Smooth muscle cell (in vitro differentiated cells): ENCODE measurements at regions not wholly inside any gene's neighbourhood (a gene's known extent, or its start where the extent isn't known, plus 50 kb on each side); places are given as distances from the start of the nearest gene placed in this dataset.

Source experiments
- DNase-seq: peaks from one replicate; lab custom pipeline; 2025; ENCODE audit not compliant: unreplicated experiment; lab: John Stamatoyannopoulos, UW
- H2AFZ ChIP-seq: fragments of 200-600 bp; sonication (generic); 2 replicates; pipeline ENCODE4 v1.6.0; 2016; ENCODE audit warnings: antibody characterized with exemption, low read depth, mild to moderate bottlenecking
- H3F3A ChIP-seq: fragments of 200-600 bp; sonication (generic); 2 replicates; pipeline ENCODE4 v1.6.0; 2017; ENCODE audit warnings: antibody characterized with exemption, low read depth
- H3K27ac ChIP-seq: fragments of 200-600 bp; sonication (generic); 2 replicates; pipeline ENCODE4 v1.5.1; 2016; ENCODE audit warnings: low read depth, mild to moderate bottlenecking
- H3K27me3 ChIP-seq: fragments of 200-600 bp; sonication (generic); 2 replicates; pipeline ENCODE4 v1.6.1; 2016; ENCODE audit warnings: low read depth, mild to moderate bottlenecking
- H3K36me3 ChIP-seq: fragments of 200-600 bp; sonication (generic); 2 replicates; pipeline ENCODE4 v1.5.1; 2016; ENCODE audit warnings: low read depth
- H3K4me1 ChIP-seq: fragments of 200-600 bp; sonication (generic); 2 replicates; pipeline ENCODE4 v1.5.1; 2016; ENCODE audit warnings: low read depth
- H3K4me2 ChIP-seq: fragments of 200-600 bp; sonication (generic); 2 replicates; pipeline ENCODE4 v1.6.0; 2016; ENCODE audit warnings: mild to moderate bottlenecking
- H3K4me3 ChIP-seq: fragments of 200-600 bp; sonication (generic); 2 replicates; pipeline ENCODE4 v1.5.1; 2016; ENCODE audit warnings: mild to moderate bottlenecking
- H3K79me2 ChIP-seq: fragments of 200-600 bp; sonication (generic); 2 replicates; pipeline ENCODE4 v1.6.0; 2016; ENCODE audit warnings: low read depth, mild to moderate bottlenecking
- H3K9ac ChIP-seq: fragments of 200-600 bp; sonication (generic); 2 replicates; pipeline ENCODE4 v1.6.0; 2016; ENCODE audit warnings: low read depth
- H3K9me3 ChIP-seq: fragments of 200-600 bp; sonication (generic); replicated peaks from 2 replicates; pipeline ENCODE4 v1.5.1; 2016; ENCODE audit warnings: low read depth
- H4K20me1 ChIP-seq: fragments of 200-600 bp; sonication (generic); 2 replicates; pipeline ENCODE4 v1.6.0; 2016; ENCODE audit warnings: low read depth
- CTCF ChIP-seq: fragments of 200-600 bp; sonication (generic); IDR thresholded peaks from 2 replicates; pipeline ENCODE4 v1.5.1; 2017; ENCODE audit warnings: borderline replicate concordance, mild to moderate bottlenecking, antibody characterized with exemption; ENCODE audit not compliant: insufficient read depth, poor library complexity, severe bottlenecking
- WGBS: methylation state at CpG from one replicate; pipeline ENCODE4 v1.1.7; 2016; ENCODE audit warnings: low lambda C conversion rate; 5-methylcytosine and 5-hydroxymethylcytosine counted together

- 78% methylated on average over 2 of the region's 2 CpGs for WGBS
- H3K4me3 ChIP-seq, result no peak overlapping the region
- H3K9ac ChIP-seq, result no peak overlapping the region
- no peak overlapping the region for H3K27ac ChIP-seq
- no peaks in the 10 kb centered on the region for H3K4me1 ChIP-seq
- no peaks in the 10 kb centered on the region for H3K27me3 ChIP-seq
- no peaks in the 10 kb centered on the region for H3K79me2 ChIP-seq
- no peak for DNase-seq
- no peak overlapping the region for H2AFZ ChIP-seq
- no peak for TF ChIP-seq CTCF
- no peaks in the 10 kb centered on the region for H3K9me3 ChIP-seq
- H3K36me3 ChIP-seq, result no peaks in the 10 kb centered on the region
- no peak overlapping the region for H3K4me2 ChIP-seq
- no peaks in the 10 kb centered on the region for H3F3A ChIP-seq
- no peaks in the 10 kb centered on the region for H4K20me1 ChIP-seq
These were observed 90.2 kb upstream of the NCK2 start for GRCh38 chr2:105654474-105655004.

- Histone ChIP-seq H3K9me3 (no peaks in the 10 kb centered on the region), H3K79me2 (no peaks in the 10 kb centered on the region), H3K36me3 (no peaks in the 10 kb centered on the region), H3K27ac (no peak overlapping the region), H3K4me3 (no peak overlapping the region), H3K9ac (no peak overlapping the region), H4K20me1 (no peaks in the 10 kb centered on the region), H2AFZ (no peak overlapping the region), H3F3A (no peaks in the 10 kb centered on the region), H3K4me2 (no peak overlapping the region), H3K27me3 (no peaks in the 10 kb centered on the region), H3K4me1 (no peaks in the 10 kb centered on the region)
- TF ChIP-seq CTCF, result no peak
- DNase-seq, result no peak
These were observed 91.4 kb upstream of the NCK2 start for GRCh38 chr2:105653302-105653701.

GRCh38 chr2:105652014-105652796 is 92.5 kb upstream of the NCK2 start:
- no peak overlapping the region for H3K4me3 ChIP-seq
- H3F3A ChIP-seq, result no peaks in the 10 kb centered on the region
- no peaks in the 10 kb centered on the region for H3K36me3 ChIP-seq
- no peak overlapping the region for H2AFZ ChIP-seq
- no peaks in the 10 kb centered on the region for H3K4me1 ChIP-seq
- no peaks in the 10 kb centered on the region for H3K9me3 ChIP-seq
- 90% methylated on average over 13 of the region's 13 CpGs for WGBS
- DNase-seq, result no peak
- no peak overlapping the region for H3K4me2 ChIP-seq
- H3K27ac ChIP-seq, result no peak overlapping the region
- H3K27me3 ChIP-seq, result peaks cover 5% of the 10 kb centered on the region
- no peaks in the 10 kb centered on the region for H4K20me1 ChIP-seq
- no peak overlapping the region for H3K9ac ChIP-seq
- TF ChIP-seq CTCF, result no peak
- H3K79me2 ChIP-seq, result no peaks in the 10 kb centered on the region

- peaks cover 16% of the 10 kb centered on the region for H3K27me3 ChIP-seq
- DNase-seq, result no peak
- no peaks in the 10 kb centered on the region for H3K36me3 ChIP-seq
- 65% methylated on average over 2 of the region's 2 CpGs for WGBS
- no peak overlapping the region for H2AFZ ChIP-seq
- H3F3A ChIP-seq, result no peaks in the 10 kb centered on the region
- H3K4me3 ChIP-seq, result no peak overlapping the region
- H3K9ac ChIP-seq, result no peak overlapping the region
- H4K20me1 ChIP-seq, result no peaks in the 10 kb centered on the region
- TF ChIP-seq CTCF, result no peak
- H3K4me1 ChIP-seq, result no peaks in the 10 kb centered on the region
- no peaks in the 10 kb centered on the region for H3K79me2 ChIP-seq
- no peak overlapping the region for H3K4me2 ChIP-seq
- no peak overlapping the region for H3K27ac ChIP-seq
- no peaks in the 10 kb centered on the region for H3K9me3 ChIP-seq
These were observed 95.2 kb upstream of the NCK2 start for GRCh38 chr2:105649534-105649933.
